ENCODE measurements at regions not wholly inside any gene's neighbourhood (a gene's known extent, or its start where the extent isn't known, plus 50 kb on each side); places are given as distances from the start of the nearest gene placed in this dataset.

DNA sequence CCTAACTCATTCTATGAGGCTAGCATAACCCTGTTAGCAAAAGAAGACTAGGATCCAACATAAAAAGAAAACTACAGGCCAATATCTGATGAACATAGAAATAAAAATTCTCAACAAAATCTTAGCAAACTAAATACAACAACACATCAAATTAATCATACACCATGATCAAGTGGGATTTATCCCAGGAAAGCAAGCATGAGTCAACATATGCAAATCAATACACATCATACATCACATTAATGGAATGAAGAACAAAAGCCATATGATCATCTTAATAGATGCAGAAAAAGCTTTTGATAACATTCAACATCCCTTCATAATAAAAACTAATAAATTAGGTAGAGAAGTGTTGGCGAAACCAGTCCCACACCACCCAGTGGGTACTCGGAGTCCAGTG is 136.1 kb upstream of the MME start:
- Histone ChIP-seq H3K4me1 (ENCODE audit: control insufficient read depth in 2 of 2, insufficient read depth in 2 of 2, low read length in 2 of 2) (no peaks in the 10 kb centered on the region), H3K9me3 (ENCODE audit: control insufficient read depth in 2 of 3, low read length in 3 of 3) (no peaks in the 10 kb centered on the region), H3K27me3 (ENCODE audit: control insufficient read depth in 2 of 2, insufficient read depth in 2 of 2, low read length in 2 of 2) (no peaks in the 10 kb centered on the region), H3K36me3 (ENCODE audit: control insufficient read depth in 2 of 3, insufficient read depth in 3 of 3, low read length in 3 of 3) (no peaks in the 10 kb centered on the region), H3K27ac (ENCODE audit: low read depth, low read length) (no peak overlapping the region), H3K4me3 (ENCODE audit: low read length) (no peak overlapping the region)
- ChIA-PET CTCF (no interaction called here), POLR2A (no interaction called here)
- peaks cover 0 to 6% (median 0%) of the 10 kb centered on the region in 5 donors for H3K36me3 Mint-ChIP-seq
- no peak overlapping the region for H3K4me3 Mint-ChIP-seq
- no peak for DNase-seq
- intact Hi-C loops (cut with micrococcal nuclease) = no loop called here
- no peak for ATAC-seq
- H3K27me3 Mint-ChIP-seq = no peaks in the 10 kb centered on the region
- no peaks in the 10 kb centered on the region for H3K4me1 Mint-ChIP-seq
- H3K27ac Mint-ChIP-seq = no peak overlapping the region
- peaks cover 0 to 43% (median 13%) of the 10 kb centered on the region in 11 donors for H3K9me3 Mint-ChIP-seq

DNA sequence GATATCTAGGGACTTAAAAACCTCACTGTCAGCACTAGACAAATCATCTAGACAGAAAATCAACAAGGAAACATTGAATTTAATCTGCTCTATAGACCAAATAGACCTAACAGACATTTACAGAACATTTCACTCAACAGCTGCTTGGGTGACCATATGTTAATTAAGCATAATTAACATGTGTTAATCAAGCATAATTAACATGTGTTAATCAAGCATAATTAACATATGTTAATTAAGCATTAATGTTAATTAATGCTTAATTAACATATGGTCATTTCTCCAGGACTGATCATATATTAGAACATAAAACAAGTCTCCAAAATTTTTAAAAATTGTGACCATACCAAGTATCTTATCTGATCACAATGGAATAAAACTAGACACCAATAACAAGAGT is 137.3 kb upstream of the MME start:
- H3K27ac ChIP-seq (ENCODE audit: low read depth, low read length) = no peak overlapping the region
- H3K4me1 Mint-ChIP-seq = no peaks in the 10 kb centered on the region
- DNase-seq (no peak), ATAC-seq (no peak)
- H3K36me3 ChIP-seq (ENCODE audit: control insufficient read depth in 2 of 3, insufficient read depth in 3 of 3, low read length in 3 of 3) = no peaks in the 10 kb centered on the region
- H3K4me3 ChIP-seq (ENCODE audit: low read length) = no peak overlapping the region
- H3K27ac Mint-ChIP-seq = no peak overlapping the region
- no peaks in the 10 kb centered on the region for H3K4me1 ChIP-seq (ENCODE audit: control insufficient read depth in 2 of 2, insufficient read depth in 2 of 2, low read length in 2 of 2)
- no peaks in the 10 kb centered on the region for H3K27me3 ChIP-seq (ENCODE audit: control insufficient read depth in 2 of 2, insufficient read depth in 2 of 2, low read length in 2 of 2)
- H3K9me3 ChIP-seq (ENCODE audit: control insufficient read depth in 2 of 3, low read length in 3 of 3) = no peaks in the 10 kb centered on the region
- intact Hi-C loops (cut with micrococcal nuclease) = no loop called here
- ChIA-PET POLR2A (no interaction called here), CTCF (no interaction called here)
- peaks cover 0 to 38% (median 11%) of the 10 kb centered on the region in 11 donors for H3K9me3 Mint-ChIP-seq
- H3K36me3 Mint-ChIP-seq = peaks cover 0 to 6% (median 0%) of the 10 kb centered on the region in 5 donors
- no peaks in the 10 kb centered on the region for H3K27me3 Mint-ChIP-seq
- H3K4me3 Mint-ChIP-seq = no peak overlapping the region

DNA sequence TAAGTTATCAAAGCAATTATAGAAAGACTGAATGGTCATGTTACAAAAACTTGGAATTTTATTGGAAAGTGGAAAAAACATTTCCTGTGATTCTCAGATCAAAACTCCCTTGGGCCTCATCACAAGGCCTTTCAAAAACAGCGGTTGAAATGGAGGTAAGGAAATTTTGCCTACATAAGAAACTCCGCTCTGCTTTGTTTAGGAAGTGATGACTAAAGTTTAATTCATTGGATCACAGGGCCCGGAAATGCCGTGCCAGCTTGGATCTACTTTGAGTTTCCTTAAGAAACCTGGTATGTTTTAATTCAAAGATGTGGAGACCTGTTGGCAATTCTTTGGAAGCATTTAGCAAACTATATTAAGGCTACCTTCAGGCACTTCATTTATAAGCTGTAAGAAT is 143.9 kb upstream of the MME start:
- CTCF ChIA-PET = no interaction called here
- Histone ChIP-seq H3K4me1 (ENCODE audit: control insufficient read depth in 2 of 2, insufficient read depth in 2 of 2, low read length in 2 of 2) (no peaks in the 10 kb centered on the region), H3K36me3 (ENCODE audit: control insufficient read depth in 2 of 3, insufficient read depth in 3 of 3, low read length in 3 of 3) (no peaks in the 10 kb centered on the region), H3K4me3 (ENCODE audit: low read length) (no peak overlapping the region), H3K9me3 (ENCODE audit: control insufficient read depth in 2 of 3, low read length in 3 of 3) (no peaks in the 10 kb centered on the region), H3K27ac (ENCODE audit: low read depth, low read length) (no peak overlapping the region), H3K27me3 (ENCODE audit: control insufficient read depth in 2 of 2, insufficient read depth in 2 of 2, low read length in 2 of 2) (no peaks in the 10 kb centered on the region)
- Mint-ChIP-seq H3K4me3 (no peak overlapping the region), H3K4me1 (no peaks in the 10 kb centered on the region), H3K27me3 (no peaks in the 10 kb centered on the region), H3K27ac (no peak overlapping the region), H3K9me3 (peaks cover 0 to 22% (median 6%) of the 10 kb centered on the region in 11 donors), H3K36me3 (peaks cover 0 to 6% (median 0%) of the 10 kb centered on the region in 5 donors)
- intact Hi-C loops (cut with micrococcal nuclease) = no loop called here
- POLR2A ChIA-PET = no interaction called here
- no peak for ATAC-seq
- no peak for DNase-seq

DNA sequence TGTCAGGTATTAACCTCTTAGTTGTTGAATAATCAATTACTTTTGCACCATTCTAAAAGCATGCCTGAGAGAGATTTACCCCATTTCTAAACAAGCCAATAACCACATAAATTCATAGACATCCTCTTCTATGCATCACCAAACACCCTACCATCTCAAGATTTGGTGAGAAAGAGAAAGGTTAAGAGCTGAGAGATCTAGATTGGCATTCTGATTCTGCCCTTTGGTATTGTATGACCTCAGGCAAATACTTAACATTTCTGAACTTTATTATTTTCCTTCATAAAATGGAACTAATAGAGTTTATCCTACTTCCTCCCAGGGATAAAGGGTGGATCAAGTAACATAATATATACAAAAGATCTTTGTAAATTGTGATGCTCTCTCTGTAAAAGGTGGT is 146.5 kb upstream of the MME start:
- intact Hi-C loops (cut with micrococcal nuclease) = no loop called here
- no peaks in the 10 kb centered on the region for H3K4me1 ChIP-seq (ENCODE audit: control insufficient read depth in 2 of 2, insufficient read depth in 2 of 2, low read length in 2 of 2)
- H3K9me3 ChIP-seq (ENCODE audit: control insufficient read depth in 2 of 3, low read length in 3 of 3) = no peaks in the 10 kb centered on the region
- Mint-ChIP-seq H3K36me3 (no peaks in the 10 kb centered on the region), H3K9me3 (peaks cover 0 to 9% (median 0%) of the 10 kb centered on the region in 11 donors), H3K27me3 (no peaks in the 10 kb centered on the region), H3K4me1 (no peaks in the 10 kb centered on the region), H3K27ac (no peak overlapping the region), H3K4me3 (no peak overlapping the region)
- H3K36me3 ChIP-seq (ENCODE audit: control insufficient read depth in 2 of 3, insufficient read depth in 3 of 3, low read length in 3 of 3) = no peaks in the 10 kb centered on the region
- no peak for DNase-seq
- ChIA-PET POLR2A (no interaction called here), CTCF (no interaction called here)
- H3K27ac ChIP-seq (ENCODE audit: low read depth, low read length) = no peak overlapping the region
- H3K27me3 ChIP-seq (ENCODE audit: control insufficient read depth in 2 of 2, insufficient read depth in 2 of 2, low read length in 2 of 2) = no peaks in the 10 kb centered on the region
- ATAC-seq = no peak
- H3K4me3 ChIP-seq (ENCODE audit: low read length) = no peak overlapping the region

DNA sequence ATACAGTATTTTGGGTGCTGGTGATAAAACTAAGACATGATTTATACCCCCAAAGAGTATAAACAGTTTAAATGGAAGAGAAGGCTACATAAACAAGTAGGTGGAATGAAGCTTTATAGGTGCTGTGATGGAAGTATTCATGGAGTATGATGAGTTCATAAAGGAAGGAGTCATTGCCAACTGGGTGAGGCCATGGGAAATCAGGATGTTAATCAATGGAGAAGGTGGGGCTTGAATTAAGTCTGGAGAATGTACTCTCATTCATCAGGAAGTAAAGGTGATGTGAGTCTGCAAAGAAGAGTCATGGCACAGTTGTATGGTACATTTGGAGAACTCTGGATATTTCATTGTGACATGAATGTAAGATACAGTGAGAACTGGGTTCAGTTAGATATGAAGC is 147.5 kb upstream of the MME start:
- DNase-seq (no peak), ATAC-seq (no peak)
- H3K36me3 ChIP-seq (ENCODE audit: control insufficient read depth in 2 of 3, insufficient read depth in 3 of 3, low read length in 3 of 3) = no peaks in the 10 kb centered on the region
- H3K4me3 ChIP-seq (ENCODE audit: low read length) = no peak overlapping the region
- H3K36me3 Mint-ChIP-seq = no peaks in the 10 kb centered on the region
- ChIA-PET CTCF (no interaction called here), POLR2A (no interaction called here)
- H3K4me3 Mint-ChIP-seq = no peak overlapping the region
- no peaks in the 10 kb centered on the region for H3K4me1 Mint-ChIP-seq
- no peaks in the 10 kb centered on the region for H3K27me3 Mint-ChIP-seq
- H3K4me1 ChIP-seq (ENCODE audit: control insufficient read depth in 2 of 2, insufficient read depth in 2 of 2, low read length in 2 of 2) = no peaks in the 10 kb centered on the region
- no peak overlapping the region for H3K27ac ChIP-seq (ENCODE audit: low read depth, low read length)
- H3K9me3 Mint-ChIP-seq = peaks cover 0 to 9% (median 0%) of the 10 kb centered on the region in 11 donors
- intact Hi-C loops (cut with micrococcal nuclease) = no loop called here
- no peak overlapping the region for H3K27ac Mint-ChIP-seq
- no peaks in the 10 kb centered on the region for H3K27me3 ChIP-seq (ENCODE audit: control insufficient read depth in 2 of 2, insufficient read depth in 2 of 2, low read length in 2 of 2)
- H3K9me3 ChIP-seq (ENCODE audit: control insufficient read depth in 2 of 3, low read length in 3 of 3) = no peaks in the 10 kb centered on the region

DNA sequence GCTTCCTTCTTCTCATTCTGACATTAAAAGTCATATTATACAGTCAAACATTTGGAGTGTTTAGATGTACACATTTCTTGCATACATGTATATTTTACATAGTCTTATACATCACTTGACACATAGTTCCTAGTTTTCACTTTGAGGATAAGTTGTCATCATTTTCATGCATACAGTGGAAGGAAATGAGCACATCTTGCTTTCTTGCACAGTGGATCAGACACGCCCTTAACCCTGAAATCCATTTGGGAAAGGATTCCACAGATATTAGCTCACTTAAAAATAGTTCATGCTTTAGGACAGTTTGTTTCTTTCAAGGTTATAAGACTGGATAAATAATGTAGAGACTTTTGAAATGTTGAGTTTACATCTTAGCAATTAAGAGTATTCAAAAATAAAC is 148.6 kb upstream of the MME start:
- Histone ChIP-seq H3K4me3 (ENCODE audit: low read length) (no peak overlapping the region), H3K27me3 (ENCODE audit: control insufficient read depth in 2 of 2, insufficient read depth in 2 of 2, low read length in 2 of 2) (no peaks in the 10 kb centered on the region), H3K4me1 (ENCODE audit: control insufficient read depth in 2 of 2, insufficient read depth in 2 of 2, low read length in 2 of 2) (no peaks in the 10 kb centered on the region), H3K36me3 (ENCODE audit: control insufficient read depth in 2 of 3, insufficient read depth in 3 of 3, low read length in 3 of 3) (no peaks in the 10 kb centered on the region), H3K9me3 (ENCODE audit: control insufficient read depth in 2 of 3, low read length in 3 of 3) (no peaks in the 10 kb centered on the region), H3K27ac (ENCODE audit: low read depth, low read length) (no peak overlapping the region)
- no peaks in the 10 kb centered on the region for H3K4me1 Mint-ChIP-seq
- ChIA-PET POLR2A (no interaction called here), CTCF (no interaction called here)
- H3K4me3 Mint-ChIP-seq = no peak overlapping the region
- peaks cover 0 to 9% (median 0%) of the 10 kb centered on the region in 11 donors for H3K9me3 Mint-ChIP-seq
- H3K27ac Mint-ChIP-seq = no peak overlapping the region
- intact Hi-C loops (cut with micrococcal nuclease) = no loop called here
- H3K36me3 Mint-ChIP-seq = no peaks in the 10 kb centered on the region
- ATAC-seq (no peak), DNase-seq (no peak)
- no peaks in the 10 kb centered on the region for H3K27me3 Mint-ChIP-seq

DNA sequence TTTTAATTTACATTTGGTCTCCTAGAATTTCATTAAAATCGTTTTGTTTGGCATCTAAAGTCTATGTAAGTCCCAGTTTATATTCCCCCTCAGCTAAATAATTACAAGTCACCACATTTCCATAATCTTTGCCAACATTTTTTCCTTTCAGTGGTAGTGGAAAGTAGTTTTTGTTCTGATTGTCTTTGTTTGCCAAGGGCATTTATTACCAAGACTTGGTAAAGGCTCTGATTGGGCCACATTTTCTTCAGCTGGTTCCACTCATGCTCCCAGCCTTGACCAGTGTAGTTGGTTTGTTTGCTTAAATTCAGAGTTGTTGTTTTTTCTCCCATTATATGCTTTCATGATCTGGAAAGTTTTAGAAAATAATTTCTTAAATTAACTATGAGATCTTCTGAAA is 153.4 kb upstream of the MME start:
- no peak for DNase-seq
- Histone ChIP-seq H3K27ac (ENCODE audit: low read depth, low read length) (no peak overlapping the region), H3K4me1 (ENCODE audit: control insufficient read depth in 2 of 2, insufficient read depth in 2 of 2, low read length in 2 of 2) (no peaks in the 10 kb centered on the region), H3K9me3 (ENCODE audit: control insufficient read depth in 2 of 3, low read length in 3 of 3) (no peaks in the 10 kb centered on the region), H3K36me3 (ENCODE audit: control insufficient read depth in 2 of 3, insufficient read depth in 3 of 3, low read length in 3 of 3) (no peaks in the 10 kb centered on the region), H3K27me3 (ENCODE audit: control insufficient read depth in 2 of 2, insufficient read depth in 2 of 2, low read length in 2 of 2) (no peaks in the 10 kb centered on the region), H3K4me3 (ENCODE audit: low read length) (no peak overlapping the region)
- H3K27me3 Mint-ChIP-seq = no peaks in the 10 kb centered on the region
- intact Hi-C loops (cut with micrococcal nuclease) = no loop called here
- CTCF ChIA-PET = no interaction called here
- H3K27ac Mint-ChIP-seq = no peak overlapping the region
- no peaks in the 10 kb centered on the region for H3K36me3 Mint-ChIP-seq
- POLR2A ChIA-PET = no interaction called here
- peaks cover 0 to 15% (median 3%) of the 10 kb centered on the region in 11 donors for H3K9me3 Mint-ChIP-seq
- no peaks in the 10 kb centered on the region for H3K4me1 Mint-ChIP-seq
- ATAC-seq = no peak
- no peak overlapping the region for H3K4me3 Mint-ChIP-seq
